WTC11 (cell line): ENCODE measurements at regions not wholly inside any gene's neighbourhood (a gene's known extent, or its start where the extent isn't known, plus 50 kb on each side); places are given as distances from the start of the nearest gene placed in this dataset.

ENCODE experiments used
- ATAC-seq: fragments of 200-7000 bp; cut with Tn5 transposase; 2 replicates; pipeline ENCODE4 v1.10.0; 2021; ENCODE audit warnings: mild to moderate bottlenecking, moderate library complexity
- CTCF ChIA-PET: fragments of 300-600 bp; sonication (Branson Sonifier 250); formaldehyde crosslinking; loops from one replicate; lab custom pipeline; 2021; ENCODE audit warnings: antibody characterized with exemption; lab: Charles Lee
- POLR2A ChIA-PET: fragments of 350-600 bp; sonication (Branson Sonifier 250); formaldehyde crosslinking; loops from one replicate; lab custom pipeline; 2021; ENCODE audit warnings: antibody characterized with exemption; lab: Charles Lee
- DNase-seq: peaks from one replicate; pipeline ENCODE4 v3.0.0; 2021; ENCODE audit warnings: low spot score
- H3K27ac Mint-ChIP-seq: 2 replicates; pipeline ENCODE4 v1.8.0; 2021; ENCODE audit warnings: mixed read lengths
- H3K27me3 Mint-ChIP-seq: 2 replicates; pipeline ENCODE4 v1.8.0; 2021; ENCODE audit warnings: low read depth, mild to moderate bottlenecking, moderate library complexity, mixed read lengths
- H3K36me3 Mint-ChIP-seq: 2 replicates; pipeline ENCODE4 v1.8.0; 2021; ENCODE audit warnings: mixed read lengths
- H3K4me1 Mint-ChIP-seq: 2 replicates; pipeline ENCODE4 v1.8.0; 2022; ENCODE audit warnings: mixed read lengths
- H3K4me3 Mint-ChIP-seq: 2 replicates; pipeline ENCODE4 v1.8.0; 2021; ENCODE audit warnings: mild to moderate bottlenecking, moderate library complexity, mixed read lengths
- H3K9me3 Mint-ChIP-seq: 2 replicates; pipeline ENCODE4 v1.8.0; 2021; ENCODE audit warnings: mixed read lengths
- CBFB ChIP-seq: sonication (generic); formaldehyde crosslinking; IDR thresholded peaks from 2 replicates; pipeline ENCODE4 v1.8.1; 2022; ENCODE audit warnings: mild to moderate bottlenecking, low read depth, missing genetic modification reagents
- CREM ChIP-seq: sonication (generic); formaldehyde crosslinking; IDR thresholded peaks from 2 replicates; pipeline ENCODE4 v1.8.1; 2022; ENCODE audit warnings: mild to moderate bottlenecking, missing genetic modification reagents, moderate library complexity
- FOXJ3 ChIP-seq: sonication (generic); formaldehyde crosslinking; IDR thresholded peaks from 2 replicates; pipeline ENCODE4 v1.9.0; 2021; ENCODE audit warnings: missing genetic modification reagents, mild to moderate bottlenecking, borderline replicate concordance
- FOXK1 ChIP-seq: sonication (generic); formaldehyde crosslinking; IDR thresholded peaks from 2 replicates; pipeline ENCODE4 v1.8.0; 2022; ENCODE audit warnings: mild to moderate bottlenecking, moderate library complexity, missing genetic modification reagents
- FOXP1 ChIP-seq: sonication (generic); formaldehyde crosslinking; IDR thresholded peaks from 2 replicates; pipeline ENCODE4 v1.8.0; 2022; ENCODE audit warnings: missing genetic modification reagents, mild to moderate bottlenecking, moderate library complexity, borderline replicate concordance
- NFATC4 ChIP-seq: fragments of 250-450 bp; sonication (Bioruptor Pico); IDR thresholded peaks from 2 replicates; pipeline ENCODE4 v1.9.0; 2021; ENCODE audit warnings: mild to moderate bottlenecking
- NR3C1 ChIP-seq: sonication (generic); formaldehyde crosslinking; conservative IDR thresholded peaks from 2 replicates; pipeline ENCODE4 v1.8.1; 2023; ENCODE audit warnings: low read depth, mild to moderate bottlenecking, missing genetic modification reagents
- PRRX2 ChIP-seq: fragments of 250-450 bp; sonication (Bioruptor Pico); IDR thresholded peaks from 2 replicates; pipeline ENCODE4 v1.8.0; 2021; ENCODE audit warnings: mild to moderate bottlenecking
- RORB ChIP-seq: fragments of 250-450 bp; sonication (Bioruptor Pico); IDR thresholded peaks from 2 replicates; pipeline ENCODE4 v1.9.0; 2021; ENCODE audit warnings: mild to moderate bottlenecking
- SOX15 ChIP-seq: fragments of 250-450 bp; sonication (Bioruptor Pico); IDR thresholded peaks from 2 replicates; pipeline ENCODE4 v1.9.0; 2021; ENCODE audit warnings: mild to moderate bottlenecking
- ZBTB21 ChIP-seq: sonication (generic); formaldehyde crosslinking; IDR thresholded peaks from 2 replicates; pipeline ENCODE4 v1.8.1; 2023; ENCODE audit warnings: mild to moderate bottlenecking, missing genetic modification reagents, borderline replicate concordance
- ZNF263 ChIP-seq: sonication (generic); formaldehyde crosslinking; IDR thresholded peaks from 2 replicates; pipeline ENCODE4 v1.8.1; 2022; ENCODE audit warnings: low read depth, mild to moderate bottlenecking, moderate library complexity, missing genetic modification reagents
- ZNF416 ChIP-seq: fragments of 250-450 bp; sonication (Bioruptor Pico); IDR thresholded peaks from 2 replicates; pipeline ENCODE4 v1.9.0; 2021; ENCODE audit warnings: mild to moderate bottlenecking, inconsistent platforms
- TF ChIP-seq, protein P1 (sequence below): sonication (generic); formaldehyde crosslinking; conservative IDR thresholded peaks from 2 replicates; pipeline ENCODE4 v1.8.1; 2023; ENCODE audit warnings: mild to moderate bottlenecking, low read depth, missing genetic modification reagents, moderate library complexity
- TF ChIP-seq, protein P2 (sequence below): sonication (generic); formaldehyde crosslinking; conservative IDR thresholded peaks from 2 replicates; pipeline ENCODE4 v1.8.1; 2022; ENCODE audit warnings: mild to moderate bottlenecking, missing genetic modification reagents
- TF ChIP-seq, protein P3 (sequence below): sonication (generic); formaldehyde crosslinking; IDR thresholded peaks from 2 replicates; pipeline ENCODE4 v1.8.0; 2022; ENCODE audit warnings: mild to moderate bottlenecking, missing genetic modification reagents
- TF ChIP-seq, protein P4 (sequence below): sonication (generic); formaldehyde crosslinking; IDR thresholded peaks from 2 replicates; pipeline ENCODE4 v1.8.1; 2022; ENCODE audit warnings: mild to moderate bottlenecking, moderate library complexity, missing genetic modification reagents
- TF ChIP-seq, protein P5 (sequence below): sonication (generic); formaldehyde crosslinking; IDR thresholded peaks from 2 replicates; pipeline ENCODE4 v1.8.1; 2023; ENCODE audit warnings: mild to moderate bottlenecking, missing genetic modification reagents, borderline replicate concordance
- TF ChIP-seq, protein P6 (sequence below): sonication (generic); formaldehyde crosslinking; IDR thresholded peaks from 2 replicates; pipeline ENCODE4 v1.8.1; 2023; ENCODE audit warnings: mild to moderate bottlenecking, missing genetic modification reagents
- TF ChIP-seq, protein P7 (sequence below): sonication (generic); formaldehyde crosslinking; IDR thresholded peaks from 2 replicates; pipeline ENCODE4 v1.8.1; 2023; ENCODE audit warnings: mild to moderate bottlenecking, missing genetic modification reagents, moderate library complexity

DNA sequence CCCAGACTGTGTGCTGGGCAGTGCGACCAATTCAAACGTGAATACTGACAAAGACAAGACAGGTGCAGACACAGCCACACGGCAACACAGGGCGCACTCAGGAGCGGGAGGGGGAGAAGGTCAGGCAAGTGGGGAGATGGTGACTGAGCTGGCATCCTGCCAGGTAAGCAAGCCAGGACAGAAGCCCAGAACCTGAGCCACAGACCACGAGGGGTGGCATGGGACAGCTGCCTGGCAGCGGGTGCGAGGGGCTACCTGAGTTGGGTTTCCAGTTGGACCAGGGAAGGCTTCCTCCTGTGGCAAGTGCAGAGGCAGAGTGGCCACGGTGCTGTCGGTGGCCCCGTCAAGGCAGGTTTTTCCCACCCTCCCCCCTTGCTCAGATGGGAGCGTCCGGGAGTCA is 215.2 kb upstream of the ARID1B start:
- Mint-ChIP-seq H3K27ac (no peak overlapping the region), H3K9me3 (peaks cover 25% of the 10 kb centered on the region), H3K4me1 (peaks cover 7% of the 10 kb centered on the region), H3K4me3 (no peak overlapping the region), H3K27me3 (no peaks in the 10 kb centered on the region), H3K36me3 (peaks cover 12% of the 10 kb centered on the region)
- ChIA-PET CTCF (no interaction called here), POLR2A (no interaction called here)
- TF ChIP-seq, protein P1, sequence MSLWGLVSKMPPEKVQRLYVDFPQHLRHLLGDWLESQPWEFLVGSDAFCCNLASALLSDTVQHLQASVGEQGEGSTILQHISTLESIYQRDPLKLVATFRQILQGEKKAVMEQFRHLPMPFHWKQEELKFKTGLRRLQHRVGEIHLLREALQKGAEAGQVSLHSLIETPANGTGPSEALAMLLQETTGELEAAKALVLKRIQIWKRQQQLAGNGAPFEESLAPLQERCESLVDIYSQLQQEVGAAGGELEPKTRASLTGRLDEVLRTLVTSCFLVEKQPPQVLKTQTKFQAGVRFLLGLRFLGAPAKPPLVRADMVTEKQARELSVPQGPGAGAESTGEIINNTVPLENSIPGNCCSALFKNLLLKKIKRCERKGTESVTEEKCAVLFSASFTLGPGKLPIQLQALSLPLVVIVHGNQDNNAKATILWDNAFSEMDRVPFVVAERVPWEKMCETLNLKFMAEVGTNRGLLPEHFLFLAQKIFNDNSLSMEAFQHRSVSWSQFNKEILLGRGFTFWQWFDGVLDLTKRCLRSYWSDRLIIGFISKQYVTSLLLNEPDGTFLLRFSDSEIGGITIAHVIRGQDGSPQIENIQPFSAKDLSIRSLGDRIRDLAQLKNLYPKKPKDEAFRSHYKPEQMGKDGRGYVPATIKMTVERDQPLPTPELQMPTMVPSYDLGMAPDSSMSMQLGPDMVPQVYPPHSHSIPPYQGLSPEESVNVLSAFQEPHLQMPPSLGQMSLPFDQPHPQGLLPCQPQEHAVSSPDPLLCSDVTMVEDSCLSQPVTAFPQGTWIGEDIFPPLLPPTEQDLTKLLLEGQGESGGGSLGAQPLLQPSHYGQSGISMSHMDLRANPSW, result no peak
- no peak for TF ChIP-seq PRRX2
- no peak for TF ChIP-seq ZBTB21 (CRISPR knock-in tag)
- TF ChIP-seq, protein P2, sequence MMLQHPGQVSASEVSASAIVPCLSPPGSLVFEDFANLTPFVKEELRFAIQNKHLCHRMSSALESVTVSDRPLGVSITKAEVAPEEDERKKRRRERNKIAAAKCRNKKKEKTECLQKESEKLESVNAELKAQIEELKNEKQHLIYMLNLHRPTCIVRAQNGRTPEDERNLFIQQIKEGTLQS (CRISPR knock-in tag), result no peak
- TF ChIP-seq CBFB (CRISPR knock-in tag), result no peak
- TF ChIP-seq, protein P3, sequence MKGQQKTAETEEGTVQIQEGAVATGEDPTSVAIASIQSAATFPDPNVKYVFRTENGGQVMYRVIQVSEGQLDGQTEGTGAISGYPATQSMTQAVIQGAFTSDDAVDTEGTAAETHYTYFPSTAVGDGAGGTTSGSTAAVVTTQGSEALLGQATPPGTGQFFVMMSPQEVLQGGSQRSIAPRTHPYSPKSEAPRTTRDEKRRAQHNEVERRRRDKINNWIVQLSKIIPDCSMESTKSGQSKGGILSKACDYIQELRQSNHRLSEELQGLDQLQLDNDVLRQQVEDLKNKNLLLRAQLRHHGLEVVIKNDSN (CRISPR knock-in tag), result no peak
- TF ChIP-seq ZNF263 (CRISPR knock-in tag), result no peak
- TF ChIP-seq, protein P4, sequence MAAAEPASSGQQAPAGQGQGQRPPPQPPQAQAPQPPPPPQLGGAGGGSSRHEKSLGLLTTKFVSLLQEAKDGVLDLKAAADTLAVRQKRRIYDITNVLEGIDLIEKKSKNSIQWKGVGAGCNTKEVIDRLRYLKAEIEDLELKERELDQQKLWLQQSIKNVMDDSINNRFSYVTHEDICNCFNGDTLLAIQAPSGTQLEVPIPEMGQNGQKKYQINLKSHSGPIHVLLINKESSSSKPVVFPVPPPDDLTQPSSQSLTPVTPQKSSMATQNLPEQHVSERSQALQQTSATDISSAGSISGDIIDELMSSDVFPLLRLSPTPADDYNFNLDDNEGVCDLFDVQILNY, result no peak
- TF ChIP-seq NR3C1, result no peak
- TF ChIP-seq, protein P5, sequence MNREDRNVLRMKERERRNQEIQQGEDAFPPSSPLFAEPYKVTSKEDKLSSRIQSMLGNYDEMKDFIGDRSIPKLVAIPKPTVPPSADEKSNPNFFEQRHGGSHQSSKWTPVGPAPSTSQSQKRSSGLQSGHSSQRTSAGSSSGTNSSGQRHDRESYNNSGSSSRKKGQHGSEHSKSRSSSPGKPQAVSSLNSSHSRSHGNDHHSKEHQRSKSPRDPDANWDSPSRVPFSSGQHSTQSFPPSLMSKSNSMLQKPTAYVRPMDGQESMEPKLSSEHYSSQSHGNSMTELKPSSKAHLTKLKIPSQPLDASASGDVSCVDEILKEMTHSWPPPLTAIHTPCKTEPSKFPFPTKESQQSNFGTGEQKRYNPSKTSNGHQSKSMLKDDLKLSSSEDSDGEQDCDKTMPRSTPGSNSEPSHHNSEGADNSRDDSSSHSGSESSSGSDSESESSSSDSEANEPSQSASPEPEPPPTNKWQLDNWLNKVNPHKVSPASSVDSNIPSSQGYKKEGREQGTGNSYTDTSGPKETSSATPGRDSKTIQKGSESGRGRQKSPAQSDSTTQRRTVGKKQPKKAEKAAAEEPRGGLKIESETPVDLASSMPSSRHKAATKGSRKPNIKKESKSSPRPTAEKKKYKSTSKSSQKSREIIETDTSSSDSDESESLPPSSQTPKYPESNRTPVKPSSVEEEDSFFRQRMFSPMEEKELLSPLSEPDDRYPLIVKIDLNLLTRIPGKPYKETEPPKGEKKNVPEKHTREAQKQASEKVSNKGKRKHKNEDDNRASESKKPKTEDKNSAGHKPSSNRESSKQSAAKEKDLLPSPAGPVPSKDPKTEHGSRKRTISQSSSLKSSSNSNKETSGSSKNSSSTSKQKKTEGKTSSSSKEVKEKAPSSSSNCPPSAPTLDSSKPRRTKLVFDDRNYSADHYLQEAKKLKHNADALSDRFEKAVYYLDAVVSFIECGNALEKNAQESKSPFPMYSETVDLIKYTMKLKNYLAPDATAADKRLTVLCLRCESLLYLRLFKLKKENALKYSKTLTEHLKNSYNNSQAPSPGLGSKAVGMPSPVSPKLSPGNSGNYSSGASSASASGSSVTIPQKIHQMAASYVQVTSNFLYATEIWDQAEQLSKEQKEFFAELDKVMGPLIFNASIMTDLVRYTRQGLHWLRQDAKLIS (CRISPR knock-in tag), result no peak
- no peak for TF ChIP-seq CREM (CRISPR knock-in tag)
- TF ChIP-seq RORB, result no peak
- TF ChIP-seq FOXJ3, result no peak
- TF ChIP-seq NFATC4 (CRISPR knock-in tag), result no peak
- TF ChIP-seq, protein P6, sequence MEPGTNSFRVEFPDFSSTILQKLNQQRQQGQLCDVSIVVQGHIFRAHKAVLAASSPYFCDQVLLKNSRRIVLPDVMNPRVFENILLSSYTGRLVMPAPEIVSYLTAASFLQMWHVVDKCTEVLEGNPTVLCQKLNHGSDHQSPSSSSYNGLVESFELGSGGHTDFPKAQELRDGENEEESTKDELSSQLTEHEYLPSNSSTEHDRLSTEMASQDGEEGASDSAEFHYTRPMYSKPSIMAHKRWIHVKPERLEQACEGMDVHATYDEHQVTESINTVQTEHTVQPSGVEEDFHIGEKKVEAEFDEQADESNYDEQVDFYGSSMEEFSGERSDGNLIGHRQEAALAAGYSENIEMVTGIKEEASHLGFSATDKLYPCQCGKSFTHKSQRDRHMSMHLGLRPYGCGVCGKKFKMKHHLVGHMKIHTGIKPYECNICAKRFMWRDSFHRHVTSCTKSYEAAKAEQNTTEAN, result no peak
- TF ChIP-seq, protein P7, sequence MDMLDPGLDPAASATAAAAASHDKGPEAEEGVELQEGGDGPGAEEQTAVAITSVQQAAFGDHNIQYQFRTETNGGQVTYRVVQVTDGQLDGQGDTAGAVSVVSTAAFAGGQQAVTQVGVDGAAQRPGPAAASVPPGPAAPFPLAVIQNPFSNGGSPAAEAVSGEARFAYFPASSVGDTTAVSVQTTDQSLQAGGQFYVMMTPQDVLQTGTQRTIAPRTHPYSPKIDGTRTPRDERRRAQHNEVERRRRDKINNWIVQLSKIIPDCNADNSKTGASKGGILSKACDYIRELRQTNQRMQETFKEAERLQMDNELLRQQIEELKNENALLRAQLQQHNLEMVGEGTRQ, result no peak
- no peak for TF ChIP-seq FOXP1
- TF ChIP-seq ZNF416, result no peak
- no peak for TF ChIP-seq SOX15 (CRISPR knock-in tag)
- TF ChIP-seq FOXK1 (CRISPR knock-in tag), result no peak
- ATAC-seq (no peak), DNase-seq (no peak)
